ENCODE measurements at regions not wholly inside any gene's neighbourhood (a gene's known extent, or its start where the extent isn't known, plus 50 kb on each side); places are given as distances from the start of the nearest gene placed in this dataset.

GRCh38 chr19:31897292-31897691 is 448.1 kb upstream of the ZNF507 start:
- DNase-seq = no peak

DNA sequence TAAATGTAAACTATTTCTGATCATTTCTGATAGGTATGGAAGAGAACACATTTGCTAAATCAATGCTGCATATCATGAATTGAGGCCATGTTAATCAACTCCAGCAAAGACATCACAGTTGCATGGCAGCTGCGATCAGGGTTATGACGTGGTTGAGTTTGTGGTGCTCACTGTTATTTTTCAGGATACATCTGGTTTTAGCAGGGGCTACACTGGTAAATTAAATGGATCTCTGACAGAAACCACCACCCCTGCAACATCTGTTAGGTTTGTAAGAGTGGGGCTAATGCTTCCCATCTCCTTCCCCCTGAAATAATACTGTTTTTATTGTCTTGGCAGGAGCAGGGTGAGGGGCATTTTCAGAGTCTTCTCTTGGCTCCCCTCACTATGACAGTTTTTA is 444.4 kb upstream of the ZNF507 start:
- DNase-seq = no peak

DNA sequence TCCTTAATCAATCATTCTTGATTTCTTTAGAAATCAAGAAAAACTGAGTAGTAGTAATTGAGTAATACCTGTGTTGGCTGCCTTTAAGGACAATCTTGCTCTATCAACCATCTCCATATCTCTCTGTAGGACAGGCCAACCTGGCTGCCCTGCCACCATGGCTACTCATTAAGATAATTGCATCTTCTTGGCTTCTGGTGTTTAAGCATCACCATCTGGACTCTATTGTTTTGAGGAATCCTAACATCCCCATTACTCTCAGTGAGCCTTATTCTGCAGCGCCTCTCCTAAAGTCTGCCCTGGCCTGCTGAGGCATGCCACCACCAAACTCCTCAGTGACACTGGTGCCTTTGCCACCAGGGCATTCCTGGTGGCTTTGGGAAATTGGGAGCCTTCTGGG is 442.6 kb upstream of the ZNF507 start:
- no peak for DNase-seq

GRCh38 chr19:31903979-31904378 is 441.4 kb upstream of the ZNF507 start:
- DNase-seq = no peak

DNA sequence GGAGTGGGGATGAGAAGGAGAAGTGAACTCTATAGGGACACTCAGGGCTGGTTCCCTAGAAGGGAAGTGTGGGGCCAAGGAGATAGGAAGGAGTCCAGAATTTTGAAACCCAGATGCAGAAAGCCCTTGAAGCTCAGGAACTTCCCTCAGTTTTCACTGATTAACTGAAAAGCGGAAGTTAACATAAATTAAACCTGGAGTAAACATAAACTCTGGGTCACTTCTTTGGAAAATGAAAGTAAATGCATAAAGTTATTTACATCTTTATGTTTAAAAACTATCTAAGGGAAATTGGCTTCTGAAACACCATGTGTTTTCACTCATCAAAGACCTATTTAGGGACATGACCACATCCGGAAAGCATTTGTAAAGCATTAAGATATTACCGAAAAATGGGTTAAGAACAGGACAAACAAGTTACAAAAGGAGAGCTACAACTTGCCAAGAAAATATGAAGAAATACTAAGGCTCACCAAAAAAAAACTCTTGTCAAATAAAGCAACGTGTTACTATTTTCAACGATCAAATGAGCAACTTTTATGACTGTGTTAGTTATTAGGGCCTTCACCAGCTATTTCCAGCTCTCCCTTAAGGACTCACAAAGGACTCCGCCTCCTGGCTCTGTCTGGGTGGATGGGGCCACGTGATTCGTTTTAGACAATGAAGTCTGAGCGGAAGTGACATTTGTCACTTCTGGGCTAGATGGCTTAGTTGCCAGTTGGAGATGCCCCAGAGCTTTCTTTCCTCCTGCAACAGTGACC is 439.1 kb upstream of the ZNF507 start:
- DNase-seq = no peak

GRCh38 chr19:31907661-31908060 is 437.7 kb upstream of the ZNF507 start:
- DNase-seq = no peak

GRCh38 chr19:31908080-31908479 is 437.3 kb upstream of the ZNF507 start:
- DNase-seq = no peak

DNA sequence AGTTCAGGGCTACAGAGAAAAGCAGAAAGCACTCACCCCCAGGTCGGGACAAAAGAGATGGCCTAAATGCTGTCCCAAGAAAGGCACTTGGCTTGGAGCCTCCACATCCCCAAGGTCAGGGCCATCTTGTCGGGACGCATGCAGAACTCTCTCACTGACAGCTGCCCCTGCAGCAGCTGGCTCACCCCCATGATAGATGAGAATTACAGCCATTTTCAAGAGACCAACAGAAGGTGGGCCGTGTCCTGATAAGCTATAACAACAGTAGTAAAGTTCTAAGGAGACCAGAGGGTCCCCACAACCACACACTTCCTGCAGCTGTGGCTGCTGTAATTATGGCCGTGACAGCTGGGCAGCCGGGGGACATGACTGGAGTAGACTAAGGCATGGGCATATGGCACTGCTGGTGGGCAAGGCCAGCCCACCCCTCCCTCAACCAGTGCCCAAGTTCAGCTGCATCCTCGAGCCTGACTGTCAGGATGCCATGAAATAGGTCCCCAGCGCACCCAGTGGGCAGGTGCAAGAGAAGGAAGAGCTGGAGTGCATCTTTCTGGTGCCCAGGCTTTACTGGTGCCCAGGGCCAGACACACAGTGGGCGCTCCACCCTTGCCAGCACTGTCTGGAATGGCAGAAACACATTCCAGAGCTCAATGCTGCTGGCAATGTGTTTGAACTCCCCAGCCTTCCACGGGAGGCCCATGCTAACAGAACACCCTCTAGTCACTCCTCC is 436.7 kb upstream of the ZNF507 start:
- DNase-seq = no peak

GRCh38 chr19:31910224-31910623 is 435.2 kb upstream of the ZNF507 start:
- no peak for DNase-seq

DNA sequence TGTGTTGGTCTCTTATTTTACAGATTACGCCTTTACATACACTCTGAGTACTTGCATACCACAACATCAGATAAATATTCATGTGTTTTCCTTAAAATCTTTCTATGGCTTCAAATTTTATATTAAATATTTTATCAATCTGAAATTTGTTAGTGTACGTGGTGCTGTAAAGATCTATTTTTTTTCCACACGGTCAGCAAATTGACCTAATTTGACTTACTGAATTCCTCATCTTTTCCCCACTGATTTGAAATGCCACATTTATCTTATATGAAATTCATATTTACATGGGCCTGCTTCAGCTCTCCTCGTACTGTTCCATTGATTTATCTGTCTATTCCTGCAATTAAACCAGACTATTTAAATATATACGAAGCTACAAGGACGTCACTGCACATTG is 433.8 kb upstream of the ZNF507 start:
- no peak for DNase-seq

DNA sequence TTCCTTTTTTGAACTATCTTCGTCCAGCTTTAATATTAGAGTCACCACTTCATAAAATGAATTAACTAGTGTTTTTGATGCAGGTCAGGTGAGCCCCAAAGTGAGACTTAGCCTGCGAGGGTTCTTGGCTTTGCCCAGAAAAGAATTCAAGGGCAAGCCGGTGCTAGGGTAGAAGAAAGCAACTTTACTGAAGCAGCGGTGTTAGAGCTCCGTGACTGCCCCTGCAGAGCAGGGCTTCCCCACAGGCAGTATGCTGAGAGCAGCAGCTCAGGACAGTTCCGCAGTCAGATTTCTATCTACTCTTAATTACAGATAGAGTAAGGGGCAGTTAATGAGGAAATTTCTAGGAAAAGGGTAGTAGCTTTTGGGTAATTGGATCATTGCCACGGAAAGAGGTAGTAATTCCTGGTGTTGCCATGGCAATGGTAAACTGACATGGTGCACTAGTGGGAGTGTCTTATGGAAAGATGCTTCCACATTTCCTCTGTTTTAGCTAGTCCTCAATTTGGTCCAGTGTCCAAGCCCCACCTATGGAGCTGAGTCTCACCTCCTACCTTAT is 432.2 kb upstream of the ZNF507 start:
- no peak for DNase-seq

- no peak for DNase-seq
These were observed 415.0 kb upstream of the ZNF507 start for GRCh38 chr19:31930401-31930800.

- DNase-seq = no peak
These were observed 407.4 kb upstream of the ZNF507 start for GRCh38 chr19:31937983-31938382.

GRCh38 chr19:31938675-31939074 is 406.7 kb upstream of the ZNF507 start:
- no peak for DNase-seq

- DNase-seq = no peak
These were observed 405.0 kb upstream of the ZNF507 start for GRCh38 chr19:31940396-31940795.

- no peak for DNase-seq
These were observed 402.2 kb upstream of the ZNF507 start for GRCh38 chr19:31943191-31943661.

DNA sequence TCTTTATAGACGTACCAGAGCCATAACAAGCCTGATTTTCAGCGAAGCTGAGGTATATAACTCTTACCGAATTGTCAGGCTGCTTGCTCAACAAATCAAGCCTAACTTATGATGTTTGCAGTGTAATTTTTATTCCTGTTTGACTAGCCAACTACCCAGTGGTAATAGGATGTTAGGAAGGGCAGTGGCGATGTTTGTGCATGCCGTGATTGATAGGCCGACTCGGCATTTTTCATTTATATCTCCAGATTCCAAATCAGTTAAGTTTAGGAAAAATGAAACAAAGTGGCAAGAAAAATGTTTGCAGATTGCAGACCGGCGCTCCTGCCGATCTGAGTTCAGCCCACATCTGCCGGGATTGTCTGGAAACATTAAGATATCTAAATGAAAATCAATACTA is 401.6 kb upstream of the ZNF507 start:
- no peak for DNase-seq

- no peak for DNase-seq
These were observed 401.1 kb upstream of the ZNF507 start for GRCh38 chr19:31944326-31944725.

GRCh38 chr19:31946491-31946890 is 398.9 kb upstream of the ZNF507 start:
- DNase-seq = no peak

- DNase-seq = no peak
These were observed 397.8 kb upstream of the ZNF507 start for GRCh38 chr19:31947436-31948115.

- DNase-seq = no peak
These were observed 392.7 kb upstream of the ZNF507 start for GRCh38 chr19:31952693-31953092.

DNA sequence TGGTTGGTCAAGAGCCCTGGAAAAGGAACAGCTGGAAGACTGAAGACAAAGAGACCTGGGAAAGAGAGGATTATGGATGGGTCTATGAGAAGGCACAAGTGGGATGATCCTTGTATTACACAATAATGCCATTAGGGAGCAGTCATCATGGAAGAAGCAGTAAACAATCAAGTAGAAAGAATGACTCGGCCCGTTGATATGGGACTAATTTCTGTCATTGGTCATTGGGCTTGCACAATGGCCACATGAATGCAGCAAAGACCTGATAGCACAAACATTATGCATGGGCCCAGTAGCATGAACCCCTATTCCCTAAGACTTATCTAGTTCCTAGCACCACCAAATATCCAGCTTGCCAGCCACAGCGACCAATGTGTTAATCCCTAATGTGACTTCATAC is 390.3 kb upstream of the ZNF507 start:
- no peak for DNase-seq

- DNase-seq = no peak
These were observed 389.5 kb upstream of the ZNF507 start for GRCh38 chr19:31955884-31956283.

Data from central memory CD4-positive, alpha-beta T cell (primary cell).